Effector CD4-positive, alpha-beta T cell (primary cell): ENCODE measurements at regions not wholly inside any gene's neighbourhood (a gene's known extent, or its start where the extent isn't known, plus 50 kb on each side); places are given as distances from the start of the nearest gene placed in this dataset.

Source experiments
- DNase-seq: peaks from one replicate; pipeline ENCODE4 v3.0.0-alpha.2; 2020

GRCh38 chr2:239608723-239609122 is 207.9 kb upstream of the HDAC4 start:
- DNase-seq: no peak

- no peak for DNase-seq
These were observed 207.4 kb upstream of the HDAC4 start for GRCh38 chr2:239608260-239608659.

- DNase-seq: no peak
These were observed 206.8 kb upstream of the HDAC4 start for GRCh38 chr2:239607517-239608191.

GRCh38 chr2:239606741-239607516 is 206.1 kb upstream of the HDAC4 start:
- no peak for DNase-seq

GRCh38 chr2:239605976-239606375 is 205.2 kb upstream of the HDAC4 start:
- DNase-seq: no peak

GRCh38 chr2:239605409-239605808 is 204.6 kb upstream of the HDAC4 start:
- DNase-seq: no peak

- DNase-seq: no peak
These were observed 204.0 kb upstream of the HDAC4 start for GRCh38 chr2:239604861-239605260.

GRCh38 chr2:239603411-239604356 is 202.9 kb upstream of the HDAC4 start:
- DNase-seq: no peak

GRCh38 chr2:239602290-239603282 is 201.8 kb upstream of the HDAC4 start:
- DNase-seq: no peak

- no peak for DNase-seq
These were observed 201.1 kb upstream of the HDAC4 start for GRCh38 chr2:239601880-239602279.

- no peak for DNase-seq
These were observed 200.5 kb upstream of the HDAC4 start for GRCh38 chr2:239601201-239601851.

GRCh38 chr2:239600650-239601049 is 199.8 kb upstream of the HDAC4 start:
- no peak for DNase-seq

- DNase-seq: no peak
These were observed 199.3 kb upstream of the HDAC4 start for GRCh38 chr2:239600001-239600593.

- DNase-seq: no peak
These were observed 198.5 kb upstream of the HDAC4 start for GRCh38 chr2:239599299-239599698.

- no peak for DNase-seq
These were observed 197.9 kb upstream of the HDAC4 start for GRCh38 chr2:239598732-239599090.

GRCh38 chr2:239598011-239598731 is 197.4 kb upstream of the HDAC4 start:
- DNase-seq: no peak

- no peak for DNase-seq
These were observed 196.4 kb upstream of the HDAC4 start for GRCh38 chr2:239597216-239597615.

- no peak for DNase-seq
These were observed 196.0 kb upstream of the HDAC4 start for GRCh38 chr2:239596792-239597191.

GRCh38 chr2:239596253-239596652 is 195.4 kb upstream of the HDAC4 start:
- no peak for DNase-seq

- DNase-seq: no peak
These were observed 194.9 kb upstream of the HDAC4 start for GRCh38 chr2:239595726-239596125.
